A673 (cell line): ENCODE measurements at regions not wholly inside any gene's neighbourhood (a gene's known extent, or its start where the extent isn't known, plus 50 kb on each side); places are given as distances from the start of the nearest gene placed in this dataset.

Source experiments
- BruUV-seq: library from RNA; stranded (reverse); fragments of 400-500 nt; replicated peaks from 2 replicates; lab custom pipeline; 2021; lab: Mats Ljungman, UMichigan
- CTCF ChIA-PET: fragments of 300-600 bp; sonication (Branson Sonifier 250); formaldehyde crosslinking; loops from one replicate; lab custom pipeline; 2022; ENCODE audit warnings: antibody characterized with exemption; lab: Charles Lee
- POLR2A ChIA-PET: fragments of 300-600 bp; sonication (Branson Sonifier 250); formaldehyde crosslinking; loops from one replicate; lab custom pipeline; 2022; ENCODE audit warnings: antibody characterized with exemption; ENCODE audit not compliant: low non-redundant PET; lab: Charles Lee
- DNase-seq: peaks from one replicate; pipeline ENCODE4 v3.0.0-alpha.2; 2015; ENCODE audit warnings: low spot score
- H3K27ac ChIP-seq: fragments of 200-600 bp; sonication (generic); 2 replicates; pipeline ENCODE4 v1.5.1; 2016; ENCODE audit warnings: mixed run types, low read depth, mild to moderate bottlenecking, mixed read lengths, antibody characterized with exemption, low read length; ENCODE audit not compliant: poor library complexity, severe bottlenecking
- H3K27me3 ChIP-seq: fragments of 200-600 bp; sonication (generic); replicated peaks from 2 replicates; pipeline ENCODE4 v1.6.1; 2017; ENCODE audit warnings: mixed run types, low read depth, mild to moderate bottlenecking, mixed read lengths, antibody characterized with exemption, low read length; ENCODE audit not compliant: insufficient read depth, poor library complexity
- H3K36me3 ChIP-seq: fragments of 200-600 bp; sonication (generic); 2 replicates; pipeline ENCODE4 v1.6.1; 2016; ENCODE audit warnings: mixed run types, mild to moderate bottlenecking, mixed read lengths, antibody characterized with exemption, low read length; ENCODE audit not compliant: insufficient read depth, poor library complexity, severe bottlenecking
- H3K4me1 ChIP-seq: fragments of 200-600 bp; sonication (generic); 2 replicates; pipeline ENCODE4 v1.6.1; 2017; ENCODE audit warnings: mixed run types, mild to moderate bottlenecking, mixed read lengths, antibody characterized with exemption, low read length; ENCODE audit not compliant: insufficient read depth, poor library complexity, severe bottlenecking
- H3K4me3 ChIP-seq: fragments of 200-600 bp; sonication (generic); 2 replicates; pipeline ENCODE4 v1.5.1; 2016; ENCODE audit warnings: low read depth, mixed run types, mild to moderate bottlenecking, mixed read lengths, low read length; ENCODE audit not compliant: poor library complexity, severe bottlenecking
- H3K9me3 ChIP-seq: fragments of 200-600 bp; sonication (generic); 2 replicates; pipeline ENCODE4 v1.6.1; 2016; ENCODE audit warnings: mixed run types, low read depth, mild to moderate bottlenecking, mixed read lengths, antibody characterized with exemption, low read length; ENCODE audit not compliant: poor library complexity, severe bottlenecking
- EZH2 ChIP-seq: fragments of 200-600 bp; sonication (generic); IDR thresholded peaks from 2 replicates; pipeline ENCODE4 v1.6.1; 2017; ENCODE audit warnings: borderline replicate concordance, low read depth, mild to moderate bottlenecking, mixed read lengths, antibody characterized with exemption, low read length; ENCODE audit not compliant: poor library complexity, severe bottlenecking
- intact Hi-C: fragments of 100-400 bp; cut with micrococcal nuclease; formaldehyde crosslinking; loops from one replicate; pipeline ENCODE4 v1.10.0; 2022; ENCODE audit not compliant: unreplicated experiment
- TF ChIP-seq, protein P1 (sequence below): fragments of 300-800, 200-600 bp; sonication (generic); conservative IDR thresholded peaks from 2 replicates; pipeline ENCODE4 v1.5.1; 2017; ENCODE audit warnings: low read depth, mild to moderate bottlenecking, antibody characterized with exemption, low read length, moderate library complexity, mixed read lengths

- BruUV-seq: no TSS peak
- no peak overlapping the region for H3K27ac ChIP-seq
- intact Hi-C loops: no loop called here
Measured at GRCh38 chr5:77876862-77877502, 100.8 kb upstream of the TBCA start.

DNA sequence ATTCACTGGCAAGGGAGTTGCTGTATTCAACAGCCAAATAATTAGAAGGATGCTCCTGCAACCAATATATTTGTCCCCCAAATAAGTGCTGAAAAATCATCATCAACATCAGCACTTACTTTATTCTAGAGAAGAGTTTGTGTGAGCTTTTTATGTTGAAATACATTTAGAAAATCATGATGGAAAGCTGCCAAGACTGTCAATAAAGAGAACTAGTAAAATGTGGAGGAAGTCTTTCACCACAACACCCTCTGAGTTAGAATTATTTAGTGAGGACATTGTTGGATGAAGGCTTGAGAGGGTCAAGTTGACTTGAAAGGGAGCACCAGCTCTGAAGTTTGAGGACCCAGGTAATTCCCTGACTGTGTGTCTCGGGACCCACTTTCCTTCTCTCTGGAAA is 100.2 kb upstream of the TBCA start:
- Histone ChIP-seq H3K27ac (no peak overlapping the region), H3K4me1 (no peaks in the 10 kb centered on the region), H3K9me3 (no peaks in the 10 kb centered on the region), H3K4me3 (no peak overlapping the region), H3K27me3 (no peaks in the 10 kb centered on the region), H3K36me3 (no peaks in the 10 kb centered on the region)
- TF ChIP-seq, protein P1, sequence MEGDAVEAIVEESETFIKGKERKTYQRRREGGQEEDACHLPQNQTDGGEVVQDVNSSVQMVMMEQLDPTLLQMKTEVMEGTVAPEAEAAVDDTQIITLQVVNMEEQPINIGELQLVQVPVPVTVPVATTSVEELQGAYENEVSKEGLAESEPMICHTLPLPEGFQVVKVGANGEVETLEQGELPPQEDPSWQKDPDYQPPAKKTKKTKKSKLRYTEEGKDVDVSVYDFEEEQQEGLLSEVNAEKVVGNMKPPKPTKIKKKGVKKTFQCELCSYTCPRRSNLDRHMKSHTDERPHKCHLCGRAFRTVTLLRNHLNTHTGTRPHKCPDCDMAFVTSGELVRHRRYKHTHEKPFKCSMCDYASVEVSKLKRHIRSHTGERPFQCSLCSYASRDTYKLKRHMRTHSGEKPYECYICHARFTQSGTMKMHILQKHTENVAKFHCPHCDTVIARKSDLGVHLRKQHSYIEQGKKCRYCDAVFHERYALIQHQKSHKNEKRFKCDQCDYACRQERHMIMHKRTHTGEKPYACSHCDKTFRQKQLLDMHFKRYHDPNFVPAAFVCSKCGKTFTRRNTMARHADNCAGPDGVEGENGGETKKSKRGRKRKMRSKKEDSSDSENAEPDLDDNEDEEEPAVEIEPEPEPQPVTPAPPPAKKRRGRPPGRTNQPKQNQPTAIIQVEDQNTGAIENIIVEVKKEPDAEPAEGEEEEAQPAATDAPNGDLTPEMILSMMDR: no peak
- TF ChIP-seq EZH2: no peak
- no TSS peak for BruUV-seq
- DNase-seq: no peak
- intact Hi-C loops: no loop called here
- CTCF ChIA-PET: no interaction called here
- POLR2A ChIA-PET: no interaction called here

More at GRCh38 chr5:77876862-77877502, 100.8 kb upstream of the TBCA start:
- Histone ChIP-seq H3K4me1 (no peaks in the 10 kb centered on the region), H3K9me3 (no peaks in the 10 kb centered on the region), H3K4me3 (no peak overlapping the region), H3K27me3 (no peaks in the 10 kb centered on the region), H3K36me3 (no peaks in the 10 kb centered on the region)
- ChIA-PET POLR2A (no interaction called here), CTCF (interaction anchor here (0.7 kb wide), 1 partner anchor 274 kb away, joined by 3 read pairs; no protein-coding TSS in a partner anchor)
- DNase-seq: no peak
- TF ChIP-seq, protein P1: no peak
- TF ChIP-seq EZH2: no peak

DNA sequence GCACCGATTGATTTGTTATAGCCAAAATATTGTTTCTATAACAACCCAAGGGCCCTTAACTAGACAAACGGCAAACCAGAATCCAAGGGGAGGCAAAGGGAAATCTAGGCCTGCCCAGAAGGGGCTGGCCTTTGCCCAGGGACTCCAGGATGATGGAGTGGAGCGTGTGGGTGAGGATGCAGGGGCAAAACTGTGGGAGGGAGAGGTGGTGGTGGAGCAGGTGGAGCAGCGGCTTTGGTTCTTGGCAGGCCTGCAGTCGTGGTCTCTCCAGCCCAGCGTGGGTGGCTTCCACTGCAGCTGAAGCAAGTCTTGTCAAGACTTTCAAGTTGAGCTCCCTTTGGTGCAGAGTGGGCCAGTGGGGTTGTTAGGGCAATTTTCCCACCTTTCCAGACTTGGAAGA is 98.6 kb upstream of the TBCA start:
- Histone ChIP-seq H3K27ac (no peak overlapping the region), H3K4me3 (no peak overlapping the region), H3K4me1 (no peaks in the 10 kb centered on the region), H3K9me3 (no peaks in the 10 kb centered on the region), H3K27me3 (no peaks in the 10 kb centered on the region), H3K36me3 (no peaks in the 10 kb centered on the region)
- ChIA-PET POLR2A (no interaction called here), CTCF (no interaction called here)
- no peak for DNase-seq
- TF ChIP-seq, protein P1: no peak
- no peak for TF ChIP-seq EZH2
- BruUV-seq: no TSS peak
- intact Hi-C loops: no loop called here
